K562 (cell line): ENCODE measurements at regions not wholly inside any gene's neighbourhood (a gene's known extent, or its start where the extent isn't known, plus 50 kb on each side); places are given as distances from the start of the nearest gene placed in this dataset.

Source experiments
- BRCA1 ChIP-seq, 2 experiments: fragments of 450-650 bp in 1 of 2; sonication (generic) in 1 of 2; formaldehyde crosslinking in 1 of 2; IDR thresholded peaks; 2 replicates each; pipeline versions ENCODE4 v1.5.0 to v1.6.1; 2017 to 2020; ENCODE audit warnings: mild to moderate bottlenecking in 1 of 2, missing genetic modification reagents in 1 of 2
- CHD1 ChIP-seq: fragments of 200-600 bp; sonication (generic); IDR thresholded peaks from one replicate; pipeline ENCODE4 v1.6.1; 2012; ENCODE audit warnings: mild to moderate bottlenecking, moderate library complexity, low read length, inconsistent platforms
- EP300 ChIP-seq: IDR thresholded peaks from 2 replicates; pipeline ENCODE4 v1.6.1; 2012; ENCODE audit warnings: low read length, improper control_type of control experiment
- EZH2 ChIP-seq: IDR thresholded peaks from 2 replicates; pipeline ENCODE4 v1.6.1; 2012; ENCODE audit warnings: low read depth, mild to moderate bottlenecking, inconsistent platforms, low read length, borderline replicate concordance
- FOXJ3 ChIP-seq: sonication (generic); formaldehyde crosslinking; IDR thresholded peaks from 2 replicates; pipeline ENCODE4 v1.4.0; 2020; ENCODE audit warnings: mild to moderate bottlenecking, missing genetic modification reagents
- HMGN3 ChIP-seq: IDR thresholded peaks from 2 replicates; pipeline ENCODE4 v1.6.1; 2011; ENCODE audit warnings: borderline replicate concordance, low read depth, mild to moderate bottlenecking, mixed read lengths, low read length; ENCODE audit not compliant: insufficient read length; ENCODE audit errors: extremely low read depth
- KLF1 ChIP-seq: fragments of 450-650 bp; IDR thresholded peaks from 2 replicates; pipeline ENCODE4 v1.6.1; 2016; ENCODE audit warnings: missing genetic modification characterization, missing compliant biosample characterization
- RHOXF2B ChIP-seq: fragments of 250-450 bp; sonication (Bioruptor Pico); conservative IDR thresholded peaks from 2 replicates; pipeline ENCODE4 v1.5.1; 2021
- ZNF395 ChIP-seq: fragments of 200-800 bp; sonication (Bioruptor generic); IDR thresholded peaks from 2 replicates; pipeline ENCODE4 v1.6.1; 2017; ENCODE audit warnings: missing genetic modification characterization, missing compliant biosample characterization
- ZSCAN29 ChIP-seq: fragments of 450-650 bp; IDR thresholded peaks from 2 replicates; pipeline ENCODE4 v1.6.1; 2017

GRCh38 chr5:54927097-54927746 is 58.2 kb downstream of the ESM1 start:
- TF ChIP-seq CHD1 (no peak), EZH2 (no peak), ZNF395 (no peak), ZSCAN29 (no peak), RHOXF2B (CRISPR knock-in tag) (no peak), KLF1 (tag) (no peak), EP300 (no peak), FOXJ3 (CRISPR knock-in tag) (no peak), HMGN3 (no peak), BRCA1 (IDR thresholded peaks at IDR 0.05) (no peak), BRCA1 (CRISPR knock-in tag; IDR thresholded peaks at IDR 0.05) (no peak)
